H1 (cell line): ENCODE measurements at regions not wholly inside any gene's neighbourhood (a gene's known extent, or its start where the extent isn't known, plus 50 kb on each side); places are given as distances from the start of the nearest gene placed in this dataset.

Experiments
- CTCF ChIA-PET: fragments of 300-600 bp; sonication (Branson Sonifier 250); formaldehyde crosslinking; loops from one replicate; lab custom pipeline; 2021; ENCODE audit not compliant: partially characterized antibody; lab: Charles Lee
- POLR2A ChIA-PET: fragments of 300-600 bp; sonication (Branson Sonifier 250); formaldehyde crosslinking; loops from one replicate; lab custom pipeline; 2021; ENCODE audit warnings: inconsistent platforms; ENCODE audit not compliant: partially characterized antibody; lab: Charles Lee
- DNase-seq, 2 experiments: peaks; one replicate each; pipeline versions ENCODE4 v3.0.0 to v3.0.0-alpha.2; 2010 to 2022; ENCODE audit warnings: low spot score in 2 of 2, low read depth in 1 of 2, mixed read lengths in 1 of 2
- FAIRE-seq: peaks from 2 replicates; lab custom pipeline; 2011; peaks lifted over from hg19 to GRCh38; lab: Jason Lieb, UNC
- H2AFZ ChIP-seq: 2 replicates; pipeline ENCODE4 v1.8.1; 2012; ENCODE audit warnings: low read length, inconsistent platforms
- H2AK5ac ChIP-seq: 2 replicates; pipeline ENCODE4 v1.6.1; 2013; ENCODE audit warnings: low read depth, low read length
- H2BK120ac ChIP-seq: replicated peaks from 2 replicates; pipeline ENCODE3; 2013; ENCODE audit warnings: low read depth, low read length, inconsistent platforms
- H2BK12ac ChIP-seq: 2 replicates; pipeline ENCODE4 v1.6.1; 2013; ENCODE audit warnings: low read depth, low read length
- H2BK15ac ChIP-seq: 2 replicates; pipeline ENCODE4 v1.6.1; 2013; ENCODE audit warnings: low read length
- H2BK20ac ChIP-seq: 2 replicates; pipeline ENCODE4 v1.6.1; 2013; ENCODE audit warnings: low read length
- H2BK5ac ChIP-seq: 2 replicates; pipeline ENCODE4 v1.6.1; 2013; ENCODE audit warnings: low read depth, low read length
- H3K14ac ChIP-seq: 2 replicates; pipeline ENCODE4 v1.6.1; 2013; ENCODE audit warnings: inconsistent platforms; ENCODE audit not compliant: insufficient read length
- H3K18ac ChIP-seq: 2 replicates; pipeline ENCODE4 v1.6.1; 2013; ENCODE audit warnings: low read length; ENCODE audit errors: extremely low read depth
- H3K23ac ChIP-seq: 2 replicates; pipeline ENCODE4 v1.6.1; 2013; ENCODE audit warnings: inconsistent platforms; ENCODE audit not compliant: insufficient read length
- H3K23me2 ChIP-seq: 2 replicates; pipeline ENCODE4 v1.6.1; 2013; ENCODE audit warnings: low read depth, low read length
- H3K27ac ChIP-seq: 2 replicates; pipeline ENCODE4 v1.6.1; 2011; ENCODE audit warnings: low read depth, low read length, inconsistent platforms
- H3K27me3 ChIP-seq, 4 experiments: replicated peaks in 1 of 4; 1 replicate in 1 of 4; 2 replicates in 3 of 4; pipeline versions ENCODE4 v1.6.1 to v1.8.1; 2011 to 2013; ENCODE audit warnings: low read length in 3 of 4, mild to moderate bottlenecking in 3 of 4, inconsistent platforms in 2 of 4, mixed read lengths in 2 of 4, moderate library complexity in 1 of 4; ENCODE audit not compliant: control insufficient read depth in 3 of 4, insufficient read depth in 3 of 4; ENCODE audit errors: extremely low read depth in 1 of 4
- H3K36me3 ChIP-seq, 4 experiments: 2 replicates each; pipeline versions ENCODE4 v1.6.1 to v1.8.1; 2011 to 2013; ENCODE audit warnings: mild to moderate bottlenecking in 4 of 4, low read length in 3 of 4, moderate library complexity in 2 of 4, control low read depth in 1 of 4, inconsistent platforms in 1 of 4; ENCODE audit not compliant: insufficient read depth in 4 of 4, control insufficient read depth in 2 of 4
- H3K4ac ChIP-seq: replicated peaks from 2 replicates; pipeline ENCODE3; 2013; ENCODE audit warnings: low read length, low read depth, mixed read lengths, inconsistent platforms; ENCODE audit not compliant: insufficient read length
- H3K4me1 ChIP-seq, 4 experiments: replicated peaks in 1 of 4; 1 replicate in 1 of 4; 2 replicates in 3 of 4; pipeline versions ENCODE4 v1.6.1 to v1.8.1; 2011 to 2013; ENCODE audit warnings: low read length in 3 of 4, inconsistent platforms in 2 of 4, mixed read lengths in 1 of 4; ENCODE audit not compliant: insufficient read depth in 4 of 4, control insufficient read depth in 3 of 4
- H3K4me2 ChIP-seq, 2 experiments: 2 replicates each; pipeline versions ENCODE4 v1.6.1 to v1.8.1; 2011 to 2013; ENCODE audit warnings: low read depth in 2 of 2, low read length in 2 of 2, control low read depth in 1 of 2, inconsistent platforms in 1 of 2, mild to moderate bottlenecking in 1 of 2; ENCODE audit not compliant: insufficient read depth in 1 of 2
- H3K4me3 ChIP-seq, 4 experiments: fragments of 200-600, 300-600 bp in 1 of 4; sonication (generic), shearing (Covaris generic), sonication (Bioruptor Twin) in 1 of 4; 2 replicates each; pipeline versions ENCODE4 v1.5.1 to v1.8.1; 2011 to 2016; ENCODE audit warnings: low read length in 4 of 4, low read depth in 3 of 4, control low read depth in 2 of 4, inconsistent platforms in 2 of 4, mild to moderate bottlenecking in 2 of 4, mixed read lengths in 1 of 4, moderate library complexity in 1 of 4; ENCODE audit not compliant: insufficient read depth in 2 of 4; ENCODE audit errors: extremely low read depth in 1 of 4
- H3K56ac ChIP-seq: replicated peaks from 2 replicates; pipeline ENCODE3; 2013; ENCODE audit warnings: low read depth, mild to moderate bottlenecking, mixed read lengths, low read length, inconsistent platforms; ENCODE audit not compliant: insufficient read length
- H3K79me1 ChIP-seq: 2 replicates; pipeline ENCODE4 v1.6.1; 2013; ENCODE audit warnings: low read depth, low read length, control low read depth
- H3K79me2 ChIP-seq, 2 experiments: 2 replicates each; pipeline versions ENCODE4 v1.6.1 to v1.8.1; 2012 to 2013; ENCODE audit warnings: low read length in 2 of 2, mild to moderate bottlenecking in 2 of 2, inconsistent platforms in 1 of 2; ENCODE audit not compliant: insufficient read depth in 2 of 2, control insufficient read depth in 1 of 2
- H3K9ac ChIP-seq, 4 experiments: replicated peaks in 1 of 4; 1 replicate in 1 of 4; 2 replicates in 3 of 4; pipeline versions ENCODE4 v1.6.1 to v1.8.1; 2011 to 2013; ENCODE audit warnings: low read depth in 3 of 4, low read length in 3 of 4, control low read depth in 2 of 4, mild to moderate bottlenecking in 2 of 4, moderate library complexity in 2 of 4, inconsistent platforms in 1 of 4; ENCODE audit errors: extremely low read depth in 1 of 4
- H3K9me3 ChIP-seq, 2 experiments: 2 replicates each; pipeline versions ENCODE4 v1.6.1 to v1.8.1; 2012 to 2013; ENCODE audit warnings: mild to moderate bottlenecking in 2 of 2, moderate library complexity in 2 of 2, control low read depth in 1 of 2, inconsistent platforms in 1 of 2, low read depth in 1 of 2, low read length in 1 of 2, mixed read lengths in 1 of 2; ENCODE audit not compliant: insufficient read depth in 2 of 2
- H4K20me1 ChIP-seq, 2 experiments: replicated peaks in 1 of 2; 2 replicates each; pipeline versions ENCODE3 to v1.8.1; 2011 to 2013; ENCODE audit warnings: inconsistent platforms in 2 of 2, low read length in 2 of 2, mild to moderate bottlenecking in 1 of 2; ENCODE audit not compliant: insufficient read depth in 2 of 2, control insufficient read depth in 1 of 2
- H4K5ac ChIP-seq: 2 replicates; pipeline ENCODE4 v1.6.1; 2013; ENCODE audit warnings: low read length, low read depth, mixed read lengths, inconsistent platforms; ENCODE audit not compliant: insufficient read length
- H4K8ac ChIP-seq: 2 replicates; pipeline ENCODE4 v1.8.0; 2013; ENCODE audit warnings: mild to moderate bottlenecking, moderate library complexity, low read length, inconsistent platforms; ENCODE audit not compliant: insufficient read depth; ENCODE audit errors: extremely low read depth
- H4K91ac ChIP-seq: replicated peaks from 2 replicates; pipeline ENCODE3; 2013; ENCODE audit warnings: low read length, mixed read lengths, inconsistent platforms; ENCODE audit not compliant: insufficient read length
- ATF3 ChIP-seq: IDR thresholded peaks from 2 replicates; pipeline ENCODE4 v1.6.1; 2011; ENCODE audit warnings: low read depth, mild to moderate bottlenecking, low read length; ENCODE audit not compliant: insufficient read depth
- BACH1 ChIP-seq: IDR thresholded peaks from 2 replicates; pipeline ENCODE4 v1.6.1; 2012; ENCODE audit warnings: low read length, improper control_type of control experiment
- BCL11A ChIP-seq, 2 experiments: IDR thresholded peaks; one replicate each; pipeline ENCODE4 v1.6.1; 2011; ENCODE audit warnings: low read depth in 2 of 2, low read length in 2 of 2, mild to moderate bottlenecking in 2 of 2
- BRCA1 ChIP-seq: IDR thresholded peaks from 2 replicates; pipeline ENCODE4 v1.6.1; 2012; ENCODE audit warnings: low read depth, low read length, improper control_type of control experiment
- CREB1 ChIP-seq: IDR thresholded peaks from 2 replicates; pipeline ENCODE4 v1.6.1; 2012; ENCODE audit warnings: inconsistent platforms
- FOSL1 ChIP-seq: IDR thresholded peaks from 2 replicates; pipeline ENCODE4 v1.6.1; 2011; ENCODE audit warnings: mild to moderate bottlenecking, low read depth, low read length, moderate library complexity; ENCODE audit not compliant: insufficient read depth
- GABPA ChIP-seq: IDR thresholded peaks from 2 replicates; pipeline ENCODE4 v1.6.1; 2011; ENCODE audit warnings: mild to moderate bottlenecking, low read length, moderate library complexity, borderline replicate concordance; ENCODE audit not compliant: insufficient read depth
- HDAC6 ChIP-seq: IDR thresholded peaks from one replicate; pipeline ENCODE4 v1.7.1; 2012; ENCODE audit warnings: low read depth, mild to moderate bottlenecking, inconsistent platforms, low read length, moderate library complexity
- KDM4A ChIP-seq: IDR thresholded peaks from one replicate; pipeline ENCODE4 v1.7.1; 2012; ENCODE audit warnings: low read depth, mild to moderate bottlenecking, moderate library complexity, low read length, inconsistent platforms; ENCODE audit not compliant: severe bottlenecking
- MAFK ChIP-seq: IDR thresholded peaks from 2 replicates; pipeline ENCODE4 v1.6.1; 2012; ENCODE audit warnings: low read depth, mild to moderate bottlenecking, improper control_type of control experiment, low read length
- MAX ChIP-seq: IDR thresholded peaks from 2 replicates; pipeline ENCODE4 v1.6.1; 2012; ENCODE audit warnings: inconsistent platforms
- NANOG ChIP-seq: IDR thresholded peaks from 2 replicates; pipeline ENCODE4 v1.6.1; 2011; ENCODE audit warnings: low read length, low read depth, mild to moderate bottlenecking, inconsistent platforms; ENCODE audit not compliant: insufficient read depth, poor library complexity, severe bottlenecking
- NRF1 ChIP-seq: IDR thresholded peaks from 2 replicates; pipeline ENCODE4 v1.6.1; 2011; ENCODE audit warnings: mild to moderate bottlenecking, low read depth, low read length, improper control_type of control experiment
- POLR2AphosphoS5 ChIP-seq: IDR thresholded peaks from 2 replicates; pipeline ENCODE4 v1.6.1; 2011; ENCODE audit warnings: low read depth, low read length
- SP4 ChIP-seq: IDR thresholded peaks from 2 replicates; pipeline ENCODE4 v1.6.1; 2012; ENCODE audit warnings: low read length, inconsistent platforms
- WGBS, 2 experiments: shearing (Covaris generic) in 1 of 2; methylation state at CpG; one replicate each; pipeline versions ENCODE4 v1.1.6 to v1.1.7; 2013 to 2015; ENCODE audit warnings: low lambda C conversion rate in 2 of 2, mixed read lengths in 2 of 2, inconsistent platforms in 1 of 2, low coverage in 1 of 2, missing lambda C conversion rate in 1 of 2; ENCODE audit not compliant: insufficient replicate concordance in 2 of 2, insufficient coverage in 1 of 2, insufficient read length in 1 of 2; ENCODE audit errors: extremely low coverage in 1 of 2, missing lambda C conversion rate in 1 of 2; 5-methylcytosine and 5-hydroxymethylcytosine counted together

DNA sequence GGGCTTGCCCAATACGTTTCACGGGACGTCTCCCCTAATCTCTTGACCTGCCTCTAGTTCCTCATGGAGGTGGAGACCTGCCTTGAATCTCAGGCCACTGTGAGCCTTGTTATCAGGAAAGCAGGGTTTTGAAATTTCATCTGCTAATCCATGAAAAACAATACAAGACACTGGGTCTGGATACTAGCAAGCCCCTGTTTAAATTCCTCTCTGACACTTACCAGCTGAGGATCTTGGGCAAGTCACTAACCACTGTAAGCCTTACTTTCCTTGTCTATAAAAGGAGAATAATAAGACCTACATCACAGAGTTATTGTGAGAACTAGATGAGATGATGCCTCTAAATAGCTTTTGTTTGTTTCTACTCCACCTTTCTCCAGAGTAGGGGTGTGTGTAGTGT is 303.6 kb downstream of the FGFR2 start:
- Histone ChIP-seq H2BK120ac (no peak overlapping the region), H4K20me1 (no peaks in the 10 kb centered on the region), H3K36me3 (no peaks in the 10 kb centered on the region; a peak in 1 of 8 replicates), H3K14ac (no peak overlapping the region), H3K9me3 (no peaks in the 10 kb centered on the region), H3K23ac (no peak overlapping the region), H2BK12ac (no peak overlapping the region), H3K4me3 (no peak overlapping the region), H3K79me2 (no peaks in the 10 kb centered on the region), H2BK15ac (no peak overlapping the region), H3K56ac (no peak overlapping the region), H4K91ac (no peak overlapping the region), H3K4ac (no peak overlapping the region), H2AK5ac (no peak overlapping the region), H2BK20ac (no peak overlapping the region), H3K79me1 (no peaks in the 10 kb centered on the region), H3K9ac (no peak overlapping the region), H3K18ac (no peak overlapping the region), H3K27ac (no peak overlapping the region), H4K8ac (no peak overlapping the region; the same call in 1 of the 2 replicates), H3K27me3 (peaks cover 0 to 2% (median 0%) of the 10 kb centered on the region in 4 experiments; a peak in 2 of 7 replicates), H2AFZ (no peak overlapping the region), H3K4me2 (no peak overlapping the region), H3K23me2 (no peaks in the 10 kb centered on the region), H2BK5ac (no peak overlapping the region), H3K4me1 (peaks cover 3 to 7% (median 4%) of the 10 kb centered on the region in 4 experiments), H4K5ac (no peak overlapping the region)
- ChIA-PET POLR2A (no interaction called here), CTCF (no interaction called here)
- WGBS, 2 experiments = 100% methylated on average over 3 of the region's 3 CpGs; no CpG with 5 or more reads in 1 of the 2 experiments
- DNase-seq (no peak), FAIRE-seq (no peak)
- no peak for TF ChIP-seq MAFK
- no peak for TF ChIP-seq NANOG
- TF ChIP-seq POLR2AphosphoS5 = no peak
- TF ChIP-seq BRCA1 = no peak
- no peak for TF ChIP-seq NRF1
- TF ChIP-seq BCL11A (IDR thresholded peaks at IDR 0.05; ENCODE audit: low read depth in 2 of 2, low read length in 2 of 2) = no peak
- no peak for TF ChIP-seq ATF3
- TF ChIP-seq SP4 = no peak
- no peak for TF ChIP-seq MAX
- no peak for TF ChIP-seq CREB1
- TF ChIP-seq BACH1 = no peak
- TF ChIP-seq GABPA = no peak
- TF ChIP-seq KDM4A = no peak
- TF ChIP-seq FOSL1 = no peak
- no peak for TF ChIP-seq HDAC6
